ENCODE measurements at regions not wholly inside any gene's neighbourhood (a gene's known extent, or its start where the extent isn't known, plus 50 kb on each side); places are given as distances from the start of the nearest gene placed in this dataset.

DNA sequence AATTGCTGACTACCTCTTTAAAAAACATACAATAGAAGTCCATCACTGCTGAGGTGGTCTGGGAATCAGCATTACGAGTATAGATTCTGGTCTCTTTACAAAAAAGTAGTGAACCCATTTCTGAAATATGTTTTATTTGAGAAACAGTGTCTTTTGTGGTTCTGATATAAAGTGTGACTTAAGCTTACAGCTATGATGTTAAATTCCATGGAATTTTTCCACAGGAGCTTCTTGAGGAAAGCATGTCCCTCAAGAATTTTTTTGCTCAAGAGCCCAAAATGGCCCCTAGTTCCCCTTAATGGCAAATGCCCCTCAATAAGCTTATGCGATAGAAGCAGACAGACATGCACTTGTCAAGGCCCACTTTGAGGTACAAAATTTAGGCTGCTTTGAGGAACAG lies 265.7 kb downstream of the FAM170A start:
- no peak overlapping the region for H3K27ac ChIP-seq
- TF ChIP-seq RCOR1 (IDR thresholded peaks at IDR 0.05; ENCODE audit: low read depth, low read length) (no peak), HMGXB4 (CRISPR knock-in tag; IDR thresholded peaks at IDR 0.05; ENCODE audit: borderline replicate concordance) (no peak), ATOH8 (CRISPR knock-in tag; IDR thresholded peaks at IDR 0.05; ENCODE audit: low read depth) (no peak), RARB (CRISPR knock-in tag; IDR thresholded peaks at IDR 0.05) (no peak), PHF8 (IDR thresholded peaks at IDR 0.05; ENCODE audit: borderline replicate concordance, low read depth) (no peak)
- TF ChIP-seq, protein P1, sequence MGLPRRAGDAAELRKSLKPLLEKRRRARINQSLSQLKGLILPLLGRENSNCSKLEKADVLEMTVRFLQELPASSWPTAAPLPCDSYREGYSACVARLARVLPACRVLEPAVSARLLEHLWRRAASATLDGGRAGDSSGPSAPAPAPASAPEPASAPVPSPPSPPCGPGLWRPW (IDR thresholded peaks at IDR 0.05) = no peak
- no peak overlapping the region for H3K4me2 ChIP-seq
- 49% methylated on average over 2 of the region's 2 CpGs for WGBS (ENCODE audit: missing lambda C conversion rate)
- no peaks in the 10 kb centered on the region for H3K9me3 ChIP-seq
- ChIA-PET CTCF (interaction anchor here (2.0 kb wide), 1 partner anchor 12 kb away, joined by 4 read pairs; no protein-coding TSS in a partner anchor), POLR2A (no interaction called here)
- H3K4me3 ChIP-seq = no peak overlapping the region
- no peak for DNase-seq (ENCODE audit: low read depth in 1 of 2, low spot score in 1 of 2)
- no peak for ATAC-seq
- no peak for FAIRE-seq
- H3K4me1 ChIP-seq = no peaks in the 10 kb centered on the region

DNA sequence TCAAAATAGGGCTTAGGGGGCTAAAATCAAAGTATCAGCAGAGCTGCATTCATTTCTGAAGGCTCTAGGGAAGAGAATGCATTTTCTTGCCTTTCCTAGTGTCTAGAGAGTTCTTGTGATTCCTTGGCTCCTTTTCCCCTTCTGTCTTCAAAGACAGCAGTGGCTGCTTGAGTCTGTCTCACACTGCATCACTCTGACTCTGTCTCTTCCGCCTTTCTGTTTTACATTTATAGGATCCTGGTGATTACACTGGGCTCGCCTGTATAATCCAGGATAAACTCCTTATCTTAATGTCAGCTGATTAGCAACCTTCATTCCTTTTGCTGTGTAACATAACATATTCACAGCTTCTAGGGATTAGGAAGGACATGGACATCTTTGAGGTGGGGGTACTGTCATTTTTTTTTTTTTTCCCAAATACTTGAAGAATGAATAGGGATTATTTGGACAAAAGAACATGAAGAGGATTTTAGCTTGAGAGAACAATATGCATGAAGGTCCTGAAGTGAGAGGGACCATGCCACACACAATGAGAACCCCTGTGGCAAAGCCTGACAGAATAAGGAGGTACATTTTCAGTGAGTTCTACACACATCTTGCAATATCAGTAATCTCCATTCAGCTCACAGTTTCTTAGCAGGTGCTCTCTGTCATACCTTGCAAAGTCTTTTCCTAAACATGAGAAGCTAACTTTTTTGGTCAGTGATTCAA lies 267.6 kb downstream of the FAM170A start:
- 11% methylated on average over 2 of the region's 2 CpGs for WGBS (ENCODE audit: missing lambda C conversion rate)
- CTCF ChIA-PET = interaction anchor here (1.1 kb wide), 1 partner anchor 9 kb away, joined by 3 read pairs; no protein-coding TSS in a partner anchor
- ATAC-seq = no peak

More for the DNA sequence above, 267.6 kb downstream of the FAM170A start:
- Histone ChIP-seq H3K9me3 (no peaks in the 10 kb centered on the region), H3K4me3 (no peak overlapping the region), H3K4me2 (no peak overlapping the region), H3K4me1 (no peaks in the 10 kb centered on the region), H3K27ac (no peak overlapping the region)
- TF ChIP-seq POLR2A (IDR thresholded peaks at IDR 0.05; ENCODE audit: low read length) (no peak), ZNF302 (CRISPR knock-in tag; IDR thresholded peaks at IDR 0.05) (no peak), PHF8 (IDR thresholded peaks at IDR 0.05; ENCODE audit: borderline replicate concordance, low read depth) (no peak), CTCF (IDR thresholded peaks at IDR 0.05) (no peak), USF2 (IDR thresholded peaks at IDR 0.05) (no peak), GATA3 (IDR thresholded peaks at IDR 0.05; ENCODE audit: borderline replicate concordance) (no peak), RCOR1 (IDR thresholded peaks at IDR 0.05; ENCODE audit: low read depth, low read length) (no peak), MAZ (IDR thresholded peaks at IDR 0.05; ENCODE audit: borderline replicate concordance, low read depth, low read length) (no peak), CHD2 (IDR thresholded peaks at IDR 0.05; ENCODE audit: low read length, partially characterized antibody) (no peak), HDAC2 (IDR thresholded peaks at IDR 0.05) (no peak), CBX8 (IDR thresholded peaks at IDR 0.05) (no peak), JUNB (IDR thresholded peaks at IDR 0.05) (no peak), NPAS2 (CRISPR knock-in tag; IDR thresholded peaks at IDR 0.05; ENCODE audit: borderline replicate concordance) (no peak), BHLHE40 (IDR thresholded peaks at IDR 0.05; ENCODE audit: low read depth, low read length) (no peak), KDM5A (IDR thresholded peaks at IDR 0.05) (no peak), RFX5 (IDR thresholded peaks at IDR 0.05) (no peak)
- TF ChIP-seq, protein P1 (IDR thresholded peaks at IDR 0.05) = no peak
- FAIRE-seq (no peak), DNase-seq (ENCODE audit: low read depth in 1 of 2, low spot score in 1 of 2) (no peak)
- POLR2A ChIA-PET = no interaction called here

Measured in A549 (cell line).